HepG2 (cell line): ENCODE measurements at regions not wholly inside any gene's neighbourhood (a gene's known extent, or its start where the extent isn't known, plus 50 kb on each side); places are given as distances from the start of the nearest gene placed in this dataset.

ENCODE experiments used
- ATAC-seq: fragments of 200-7000 bp; cut with Tn5 transposase; 3 replicates; pipeline ENCODE4 v1.9.1; 2020; ENCODE audit warnings: mild to moderate bottlenecking, moderate library complexity
- BruUV-seq: library from RNA; stranded (reverse); fragments of 400-500 nt; replicated peaks from 2 replicates; lab custom pipeline; 2021; lab: Mats Ljungman, UMichigan
- CTCF ChIA-PET: fragments of 300-600 bp; formaldehyde crosslinking; extraction: SDS; loops from one replicate; lab custom pipeline; 2021; ENCODE audit warnings: low total read pairs, inconsistent platforms, low intra/inter-chr PET ratio; lab: Yijun Ruan, JAX
- POLR2A ChIA-PET: fragments of 350-600 bp; sonication (Branson Sonifier 250); formaldehyde crosslinking; loops from one replicate; lab custom pipeline; 2020; ENCODE audit warnings: antibody characterized with exemption, inconsistent platforms; lab: Yijun Ruan, JAX
- DNase-seq: peaks from one replicate; pipeline ENCODE4 v3.0.0-alpha.2; 2015; ENCODE audit warnings: low spot score
- FAIRE-seq: peaks from 3 replicates; lab custom pipeline; 2011; peaks lifted over from hg19 to GRCh38; lab: Jason Lieb, UNC
- H2AFZ ChIP-seq: one replicate; pipeline ENCODE4 v1.6.1; 2011; ENCODE audit warnings: low read length, inconsistent platforms
- H3K27ac ChIP-seq: fragments of 300-600 bp; 3 replicates; pipeline ENCODE4 v1.8.0; 2011; ENCODE audit warnings: mixed run types, mild to moderate bottlenecking, mixed read lengths, low read length, inconsistent platforms; ENCODE audit not compliant: insufficient read depth; ENCODE audit errors: extremely low read length
- H3K27me3 ChIP-seq, 2 experiments: fragments of 200-600 bp in 1 of 2; 2 replicates in 1 of 2; 3 replicates in 1 of 2; pipeline versions ENCODE4 v1.6.0 to v1.8.0; 2011; ENCODE audit warnings: low read length in 2 of 2, mild to moderate bottlenecking in 2 of 2, moderate library complexity in 2 of 2, inconsistent platforms in 1 of 2; ENCODE audit not compliant: insufficient read depth in 2 of 2, control insufficient read depth in 1 of 2
- H3K36me3 ChIP-seq, 2 experiments: fragments of 200-600 bp in 1 of 2; replicated peaks in 1 of 2; 2 replicates in 1 of 2; 3 replicates in 1 of 2; pipeline versions ENCODE4 v1.5.1 to v1.8.0; 2011; ENCODE audit warnings: low read length in 2 of 2, inconsistent platforms in 1 of 2; ENCODE audit not compliant: insufficient read depth in 2 of 2, control insufficient read depth in 1 of 2
- H3K4me1 ChIP-seq: 2 replicates; pipeline ENCODE4 v1.5.1; 2012; ENCODE audit warnings: low read length, inconsistent platforms; ENCODE audit not compliant: insufficient read depth
- H3K4me2 ChIP-seq: 2 replicates; pipeline ENCODE4 v1.6.0; 2011; ENCODE audit warnings: low read depth, low read length, inconsistent platforms
- H3K4me3 ChIP-seq, 3 experiments: fragments of 200-600 bp in 1 of 3; sonication (generic), shearing (Covaris generic) in 1 of 3; replicated peaks in 1 of 3; 2 replicates each; pipeline ENCODE4 v1.5.1; 2011 to 2016; ENCODE audit warnings: low read length in 3 of 3, inconsistent platforms in 2 of 3, low read depth in 2 of 3, mild to moderate bottlenecking in 2 of 3, control low read depth in 1 of 3, mixed read lengths in 1 of 3; ENCODE audit not compliant: insufficient read depth in 1 of 3
- H3K79me2 ChIP-seq: one replicate; pipeline ENCODE4 v1.6.1; 2011; ENCODE audit warnings: low read length, inconsistent platforms; ENCODE audit not compliant: insufficient read depth
- H3K9ac ChIP-seq: 2 replicates; pipeline ENCODE4 v1.6.0; 2011; ENCODE audit warnings: mild to moderate bottlenecking, low read depth, low read length, inconsistent platforms; ENCODE audit not compliant: insufficient read depth
- H3K9me3 ChIP-seq: 2 replicates; pipeline ENCODE4 v1.5.1; 2012; ENCODE audit warnings: mild to moderate bottlenecking, low read length
- H4K20me1 ChIP-seq: 2 replicates; pipeline ENCODE4 v1.6.0; 2011; ENCODE audit warnings: inconsistent platforms, mild to moderate bottlenecking, low read length, moderate library complexity; ENCODE audit not compliant: insufficient read depth
- LCORL ChIP-seq, 2 experiments: fragments of 450-650 bp in 1 of 2; sonication (generic) in 1 of 2; formaldehyde crosslinking in 1 of 2; IDR thresholded peaks; 2 replicates each; pipeline versions ENCODE4 v1.5.0 to v1.6.1; 2017 to 2020; ENCODE audit warnings: antibody characterized with exemption in 1 of 2, missing genetic modification reagents in 1 of 2
- NCOA5 ChIP-seq: sonication (generic); formaldehyde crosslinking; IDR thresholded peaks from 2 replicates; pipeline ENCODE4 v1.4.0; 2020; ENCODE audit warnings: missing genetic modification reagents
- ONECUT2 ChIP-seq: sonication (generic); formaldehyde crosslinking; IDR thresholded peaks from 2 replicates; pipeline ENCODE4 v1.4.0; 2020; ENCODE audit warnings: missing genetic modification reagents
- PATZ1 ChIP-seq: sonication (generic); formaldehyde crosslinking; IDR thresholded peaks from 2 replicates; pipeline ENCODE4 v1.4.0; 2020; ENCODE audit warnings: missing genetic modification reagents
- PHB2 ChIP-seq: fragments of 450-650 bp; IDR thresholded peaks from 2 replicates; pipeline ENCODE4 v1.6.1; 2018; ENCODE audit not compliant: partially characterized antibody
- SYNCRIP ChIP-seq: fragments of 200-400 bp; formaldehyde crosslinking; IDR thresholded peaks from 2 replicates; pipeline ENCODE4 v1.6.1; 2018; ENCODE audit warnings: mild to moderate bottlenecking, low read depth, low read length; ENCODE audit not compliant: insufficient read depth
- TCF12 ChIP-seq, 2 experiments: fragments of 450-650 bp in 1 of 2; sonication (generic) in 1 of 2; formaldehyde crosslinking in 1 of 2; IDR thresholded peaks; 2 replicates each; pipeline versions ENCODE4 v1.6.1 to v1.8.0; 2017 to 2022; ENCODE audit warnings: antibody characterized with exemption in 1 of 2, mild to moderate bottlenecking in 1 of 2, missing genetic modification reagents in 1 of 2, moderate library complexity in 1 of 2
- ZNF354B ChIP-seq: sonication (generic); formaldehyde crosslinking; IDR thresholded peaks from 2 replicates; pipeline ENCODE4 v1.8.0; 2022; ENCODE audit warnings: mild to moderate bottlenecking, missing genetic modification reagents
- ZNF501 ChIP-seq: sonication (generic); formaldehyde crosslinking; IDR thresholded peaks from 2 replicates; pipeline ENCODE4 v1.5.1; 2020; ENCODE audit warnings: mild to moderate bottlenecking, moderate library complexity, missing genetic modification reagents
- ZNF552 ChIP-seq: sonication (generic); formaldehyde crosslinking; IDR thresholded peaks from 2 replicates; pipeline ENCODE4 v1.9.0; 2022; ENCODE audit warnings: missing genetic modification reagents, mild to moderate bottlenecking, borderline replicate concordance
- ZNF777 ChIP-seq: sonication (generic); formaldehyde crosslinking; IDR thresholded peaks from 2 replicates; pipeline ENCODE4 v1.4.0; 2020; ENCODE audit warnings: missing genetic modification reagents
- WGBS: methylation state at CpG from one replicate; pipeline ENCODE4 v1.1.6; 2017; ENCODE audit warnings: low lambda C conversion rate; 5-methylcytosine and 5-hydroxymethylcytosine counted together
- in situ Hi-C: cut with HindIII; loops from 2 replicates; pipeline ENCODE4 v1.10.0; 2017; ENCODE audit warnings: low pct_unique_long_range_greater_than_20kb; ENCODE audit not compliant: extremely low pct_ligation_motif_present
- intact Hi-C: fragments of 100-400 bp; cut with micrococcal nuclease; formaldehyde crosslinking; loops from one replicate; pipeline ENCODE4 v1.10.0; 2022; ENCODE audit not compliant: unreplicated experiment

- Histone ChIP-seq H3K27me3 (no peaks in the 10 kb centered on the region), H3K9ac (no peak overlapping the region), H3K4me3 (no peak overlapping the region), H3K27ac (no peak overlapping the region), H4K20me1 (no peaks in the 10 kb centered on the region), H3K9me3 (no peaks in the 10 kb centered on the region), H2AFZ (no peak overlapping the region), H3K36me3 (no peaks in the 10 kb centered on the region)
- POLR2A ChIA-PET: no interaction called here
- in situ Hi-C loops (no loop called here), intact Hi-C loops (no loop called here)
- ATAC-seq (no peak), FAIRE-seq (no peak), DNase-seq (no peak)
- BruUV-seq: no TSS peak
- TF ChIP-seq LCORL (IDR thresholded peaks at IDR 0.05) (no peak), LCORL (CRISPR knock-in tag; IDR thresholded peaks at IDR 0.05) (no peak), ONECUT2 (CRISPR knock-in tag) (no peak), ZNF501 (CRISPR knock-in tag) (no peak), SYNCRIP (no peak), ZNF777 (CRISPR knock-in tag) (no peak), NCOA5 (CRISPR knock-in tag) (no peak), ZNF552 (CRISPR knock-in tag) (no peak), PHB2 (no peak), TCF12 (IDR thresholded peaks at IDR 0.05) (no peak), TCF12 (CRISPR knock-in tag; IDR thresholded peaks at IDR 0.05) (no peak), PATZ1 (no peak), ZNF354B (CRISPR knock-in tag) (no peak)
- TF ChIP-seq, all 625 proteins: peak for 0
- CTCF ChIA-PET: no interaction called here
- 2% methylated on average over 3 of the region's 3 CpGs for WGBS
- Histone ChIP-seq H3K4me1 (no peaks in the 10 kb centered on the region), H3K79me2 (no peaks in the 10 kb centered on the region), H3K4me2 (no peak overlapping the region)
Observed at GRCh38 chr4:137039370-137039769, 492.9 kb downstream of the PCDH18 start.
